ENCODE measurements at regions not wholly inside any gene's neighbourhood (a gene's known extent, or its start where the extent isn't known, plus 50 kb on each side); places are given as distances from the start of the nearest gene placed in this dataset.

DNA sequence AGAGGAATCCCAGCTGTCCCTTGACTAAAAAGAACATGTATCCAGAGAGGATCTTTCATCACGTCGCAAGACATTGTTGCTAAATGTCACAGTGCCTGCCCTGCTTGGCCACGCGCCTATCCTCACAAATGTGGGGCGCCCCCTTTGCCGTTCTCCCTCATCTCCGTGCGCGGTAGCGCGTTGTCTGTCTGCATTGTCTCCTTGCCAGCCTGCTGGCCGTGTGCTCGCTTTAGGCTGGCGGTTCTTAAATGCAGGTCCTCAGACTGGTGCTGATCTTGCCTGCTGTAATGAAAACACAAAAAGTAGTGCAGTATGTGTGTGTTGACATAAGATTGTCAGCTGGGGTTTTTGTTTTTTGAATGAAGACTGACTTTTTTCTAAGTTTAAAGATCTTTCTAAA, 198.2 kb upstream of the RGS6 start:
- TF ChIP-seq, protein P1, sequence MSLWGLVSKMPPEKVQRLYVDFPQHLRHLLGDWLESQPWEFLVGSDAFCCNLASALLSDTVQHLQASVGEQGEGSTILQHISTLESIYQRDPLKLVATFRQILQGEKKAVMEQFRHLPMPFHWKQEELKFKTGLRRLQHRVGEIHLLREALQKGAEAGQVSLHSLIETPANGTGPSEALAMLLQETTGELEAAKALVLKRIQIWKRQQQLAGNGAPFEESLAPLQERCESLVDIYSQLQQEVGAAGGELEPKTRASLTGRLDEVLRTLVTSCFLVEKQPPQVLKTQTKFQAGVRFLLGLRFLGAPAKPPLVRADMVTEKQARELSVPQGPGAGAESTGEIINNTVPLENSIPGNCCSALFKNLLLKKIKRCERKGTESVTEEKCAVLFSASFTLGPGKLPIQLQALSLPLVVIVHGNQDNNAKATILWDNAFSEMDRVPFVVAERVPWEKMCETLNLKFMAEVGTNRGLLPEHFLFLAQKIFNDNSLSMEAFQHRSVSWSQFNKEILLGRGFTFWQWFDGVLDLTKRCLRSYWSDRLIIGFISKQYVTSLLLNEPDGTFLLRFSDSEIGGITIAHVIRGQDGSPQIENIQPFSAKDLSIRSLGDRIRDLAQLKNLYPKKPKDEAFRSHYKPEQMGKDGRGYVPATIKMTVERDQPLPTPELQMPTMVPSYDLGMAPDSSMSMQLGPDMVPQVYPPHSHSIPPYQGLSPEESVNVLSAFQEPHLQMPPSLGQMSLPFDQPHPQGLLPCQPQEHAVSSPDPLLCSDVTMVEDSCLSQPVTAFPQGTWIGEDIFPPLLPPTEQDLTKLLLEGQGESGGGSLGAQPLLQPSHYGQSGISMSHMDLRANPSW (CRISPR knock-in tag; IDR thresholded peaks at IDR 0.05): no peak
- TF ChIP-seq FIP1L1 (IDR thresholded peaks at IDR 0.05; ENCODE audit: low read depth, low read length, poor library complexity, severe bottlenecking): no peak
- TF ChIP-seq, protein P2, sequence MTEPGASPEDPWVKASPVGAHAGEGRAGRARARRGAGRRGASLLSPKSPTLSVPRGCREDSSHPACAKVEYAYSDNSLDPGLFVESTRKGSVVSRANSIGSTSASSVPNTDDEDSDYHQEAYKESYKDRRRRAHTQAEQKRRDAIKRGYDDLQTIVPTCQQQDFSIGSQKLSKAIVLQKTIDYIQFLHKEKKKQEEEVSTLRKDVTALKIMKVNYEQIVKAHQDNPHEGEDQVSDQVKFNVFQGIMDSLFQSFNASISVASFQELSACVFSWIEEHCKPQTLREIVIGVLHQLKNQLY (CRISPR knock-in tag; conservative IDR thresholded peaks at IDR 0.05): no peak
- TF ChIP-seq SAFB2 (IDR thresholded peaks at IDR 0.05; ENCODE audit: borderline replicate concordance, low read depth, low read length, severe bottlenecking): no peak
- TF ChIP-seq, protein P3, sequence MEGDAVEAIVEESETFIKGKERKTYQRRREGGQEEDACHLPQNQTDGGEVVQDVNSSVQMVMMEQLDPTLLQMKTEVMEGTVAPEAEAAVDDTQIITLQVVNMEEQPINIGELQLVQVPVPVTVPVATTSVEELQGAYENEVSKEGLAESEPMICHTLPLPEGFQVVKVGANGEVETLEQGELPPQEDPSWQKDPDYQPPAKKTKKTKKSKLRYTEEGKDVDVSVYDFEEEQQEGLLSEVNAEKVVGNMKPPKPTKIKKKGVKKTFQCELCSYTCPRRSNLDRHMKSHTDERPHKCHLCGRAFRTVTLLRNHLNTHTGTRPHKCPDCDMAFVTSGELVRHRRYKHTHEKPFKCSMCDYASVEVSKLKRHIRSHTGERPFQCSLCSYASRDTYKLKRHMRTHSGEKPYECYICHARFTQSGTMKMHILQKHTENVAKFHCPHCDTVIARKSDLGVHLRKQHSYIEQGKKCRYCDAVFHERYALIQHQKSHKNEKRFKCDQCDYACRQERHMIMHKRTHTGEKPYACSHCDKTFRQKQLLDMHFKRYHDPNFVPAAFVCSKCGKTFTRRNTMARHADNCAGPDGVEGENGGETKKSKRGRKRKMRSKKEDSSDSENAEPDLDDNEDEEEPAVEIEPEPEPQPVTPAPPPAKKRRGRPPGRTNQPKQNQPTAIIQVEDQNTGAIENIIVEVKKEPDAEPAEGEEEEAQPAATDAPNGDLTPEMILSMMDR (IDR thresholded peaks at IDR 0.05 in 2 of 3, conservative IDR thresholded peaks at IDR 0.05 in 1 of 3; ENCODE audit: insufficient read depth in 2 of 3, low read depth in 1 of 3, low read length in 3 of 3): no peak
- no peak for TF ChIP-seq ZNF324 (CRISPR knock-in tag; IDR thresholded peaks at IDR 0.05)
- no peak for TF ChIP-seq CREM (IDR thresholded peaks at IDR 0.05; ENCODE audit: low read depth)
- TF ChIP-seq EP300 (IDR thresholded peaks at IDR 0.05; ENCODE audit: low read length): no peak
- TF ChIP-seq YY1 (IDR thresholded peaks at IDR 0.05; ENCODE audit: borderline replicate concordance in 1 of 3, control insufficient read depth in 1 of 3, extremely low read depth in 1 of 3, insufficient read depth in 3 of 3, insufficient read length in 1 of 3, insufficient replicate concordance in 2 of 3, low read depth in 1 of 3, low read length in 2 of 3): no peak
- TF ChIP-seq, protein P4, sequence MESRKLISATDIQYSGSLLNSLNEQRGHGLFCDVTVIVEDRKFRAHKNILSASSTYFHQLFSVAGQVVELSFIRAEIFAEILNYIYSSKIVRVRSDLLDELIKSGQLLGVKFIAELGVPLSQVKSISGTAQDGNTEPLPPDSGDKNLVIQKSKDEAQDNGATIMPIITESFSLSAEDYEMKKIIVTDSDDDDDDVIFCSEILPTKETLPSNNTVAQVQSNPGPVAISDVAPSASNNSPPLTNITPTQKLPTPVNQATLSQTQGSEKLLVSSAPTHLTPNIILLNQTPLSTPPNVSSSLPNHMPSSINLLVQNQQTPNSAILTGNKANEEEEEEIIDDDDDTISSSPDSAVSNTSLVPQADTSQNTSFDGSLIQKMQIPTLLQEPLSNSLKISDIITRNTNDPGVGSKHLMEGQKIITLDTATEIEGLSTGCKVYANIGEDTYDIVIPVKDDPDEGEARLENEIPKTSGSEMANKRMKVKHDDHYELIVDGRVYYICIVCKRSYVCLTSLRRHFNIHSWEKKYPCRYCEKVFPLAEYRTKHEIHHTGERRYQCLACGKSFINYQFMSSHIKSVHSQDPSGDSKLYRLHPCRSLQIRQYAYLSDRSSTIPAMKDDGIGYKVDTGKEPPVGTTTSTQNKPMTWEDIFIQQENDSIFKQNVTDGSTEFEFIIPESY (CRISPR knock-in tag; IDR thresholded peaks at IDR 0.05): no peak
- no peak for TF ChIP-seq ERF (CRISPR knock-in tag; IDR thresholded peaks at IDR 0.05)
- no peak for TF ChIP-seq MEF2D (tag; conservative IDR thresholded peaks at IDR 0.05; ENCODE audit: low read depth)
- TF ChIP-seq, protein P5, sequence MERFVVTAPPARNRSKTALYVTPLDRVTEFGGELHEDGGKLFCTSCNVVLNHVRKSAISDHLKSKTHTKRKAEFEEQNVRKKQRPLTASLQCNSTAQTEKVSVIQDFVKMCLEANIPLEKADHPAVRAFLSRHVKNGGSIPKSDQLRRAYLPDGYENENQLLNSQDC (CRISPR knock-in tag; IDR thresholded peaks at IDR 0.05): no peak
- TF ChIP-seq ZBTB7A (IDR thresholded peaks at IDR 0.05; ENCODE audit: borderline replicate concordance, control insufficient read depth, low read depth, low read length): no peak

Measured in K562 (cell line).